ENCODE measurements at regions not wholly inside any gene's neighbourhood (a gene's known extent, or its start where the extent isn't known, plus 50 kb on each side); places are given as distances from the start of the nearest gene placed in this dataset.

DNA sequence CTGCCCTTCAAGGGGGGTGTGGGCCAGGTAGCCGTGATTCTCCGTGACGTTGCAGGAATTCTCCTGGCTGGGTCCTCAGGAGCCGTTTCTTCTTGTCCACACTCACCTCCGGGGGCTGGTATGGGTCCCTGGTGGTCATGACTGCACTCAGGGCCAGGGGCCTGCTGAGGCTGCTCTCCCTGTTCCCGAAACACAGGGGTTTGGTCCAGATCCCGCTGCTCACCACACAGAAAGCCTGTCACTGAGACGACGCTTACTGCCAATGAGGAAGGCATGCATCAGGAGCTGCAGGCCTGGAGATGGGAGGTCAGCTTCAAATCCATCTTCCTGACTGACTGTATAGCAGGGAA lies 160.7 kb downstream of the RTP5 start:
- TF ChIP-seq FOXM1 (IDR thresholded peaks at IDR 0.05; ENCODE audit: borderline replicate concordance) (no peak), TARDBP (IDR thresholded peaks at IDR 0.05) (no peak)
- TF ChIP-seq, protein P1, sequence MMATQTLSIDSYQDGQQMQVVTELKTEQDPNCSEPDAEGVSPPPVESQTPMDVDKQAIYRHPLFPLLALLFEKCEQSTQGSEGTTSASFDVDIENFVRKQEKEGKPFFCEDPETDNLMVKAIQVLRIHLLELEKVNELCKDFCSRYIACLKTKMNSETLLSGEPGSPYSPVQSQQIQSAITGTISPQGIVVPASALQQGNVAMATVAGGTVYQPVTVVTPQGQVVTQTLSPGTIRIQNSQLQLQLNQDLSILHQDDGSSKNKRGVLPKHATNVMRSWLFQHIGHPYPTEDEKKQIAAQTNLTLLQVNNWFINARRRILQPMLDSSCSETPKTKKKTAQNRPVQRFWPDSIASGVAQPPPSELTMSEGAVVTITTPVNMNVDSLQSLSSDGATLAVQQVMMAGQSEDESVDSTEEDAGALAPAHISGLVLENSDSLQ (IDR thresholded peaks at IDR 0.05): no peak

All from HEK293T (cell line).